ENCODE measurements at regions not wholly inside any gene's neighbourhood (a gene's known extent, or its start where the extent isn't known, plus 50 kb on each side); places are given as distances from the start of the nearest gene placed in this dataset.
"Not testable (repeated sequence)": the region's sequence is repeated elsewhere in the genome, so short reads cannot be mapped to it uniquely, and the experiment has no call there.

GRCh38 chr18:28728891-28729290, 552.0 kb upstream of the CDH2 start:
- in situ Hi-C loops (cut with MboI; ENCODE audit: low sequenced_read_pairs, unreplicated experiment): no loop called here
- no peak for DNase-seq (ENCODE audit: low spot score)

GRCh38 chr18:28727189-28727588, 550.3 kb upstream of the CDH2 start:
- in situ Hi-C loops (cut with MboI; ENCODE audit: low sequenced_read_pairs, unreplicated experiment); DNase-seq (ENCODE audit: low spot score): not testable (repeated sequence)

More at GRCh38 chr18:28728891-28729290, 552.0 kb upstream of the CDH2 start:
- TF ChIP-seq CTCF (IDR thresholded peaks at IDR 0.05; ENCODE audit: borderline replicate concordance, control extremely low read depth, extremely low read depth, insufficient read depth, missing control alignments): no peak

GRCh38 chr18:28725876-28726275, 548.9 kb upstream of the CDH2 start:
- TF ChIP-seq CTCF (IDR thresholded peaks at IDR 0.05; ENCODE audit: borderline replicate concordance, control extremely low read depth, extremely low read depth, insufficient read depth, missing control alignments): no peak
- DNase-seq (ENCODE audit: low spot score): no peak
- in situ Hi-C loops (cut with MboI; ENCODE audit: low sequenced_read_pairs, unreplicated experiment): no loop called here

GRCh38 chr18:28723506-28723905, 546.6 kb upstream of the CDH2 start:
- in situ Hi-C loops (cut with MboI; ENCODE audit: low sequenced_read_pairs, unreplicated experiment): no loop called here
- TF ChIP-seq CTCF (IDR thresholded peaks at IDR 0.05; ENCODE audit: borderline replicate concordance, control extremely low read depth, extremely low read depth, insufficient read depth, missing control alignments): no peak
- no peak for DNase-seq (ENCODE audit: low spot score)

GRCh38 chr18:28718696-28719095, 541.8 kb upstream of the CDH2 start:
- in situ Hi-C loops (cut with MboI; ENCODE audit: low sequenced_read_pairs, unreplicated experiment): no loop called here
- DNase-seq (ENCODE audit: low spot score): no peak
- no peak for TF ChIP-seq CTCF (IDR thresholded peaks at IDR 0.05; ENCODE audit: borderline replicate concordance, control extremely low read depth, extremely low read depth, insufficient read depth, missing control alignments)

GRCh38 chr18:28716338-28716737, 539.4 kb upstream of the CDH2 start:
- DNase-seq (ENCODE audit: low spot score): no peak
- no peak for TF ChIP-seq CTCF (IDR thresholded peaks at IDR 0.05; ENCODE audit: borderline replicate concordance, control extremely low read depth, extremely low read depth, insufficient read depth, missing control alignments)
- in situ Hi-C loops (cut with MboI; ENCODE audit: low sequenced_read_pairs, unreplicated experiment): no loop called here

GRCh38 chr18:28715206-28715605, 538.3 kb upstream of the CDH2 start:
- in situ Hi-C loops (cut with MboI; ENCODE audit: low sequenced_read_pairs, unreplicated experiment): no loop called here
- no peak for DNase-seq (ENCODE audit: low spot score)
- no peak for TF ChIP-seq CTCF (IDR thresholded peaks at IDR 0.05; ENCODE audit: borderline replicate concordance, control extremely low read depth, extremely low read depth, insufficient read depth, missing control alignments)
